D341Med (cell line): ENCODE measurements at regions not wholly inside any gene's neighbourhood (a gene's known extent, or its start where the extent isn't known, plus 50 kb on each side); places are given as distances from the start of the nearest gene placed in this dataset.
"Not testable (repeated sequence)": the region's sequence is repeated elsewhere in the genome, so short reads cannot be mapped to it uniquely, and the experiment has no call there.

Experiments used
- DNase-seq: peaks from one replicate; pipeline ENCODE4 v3.0.0; 2012; ENCODE audit warnings: low spot score

DNA sequence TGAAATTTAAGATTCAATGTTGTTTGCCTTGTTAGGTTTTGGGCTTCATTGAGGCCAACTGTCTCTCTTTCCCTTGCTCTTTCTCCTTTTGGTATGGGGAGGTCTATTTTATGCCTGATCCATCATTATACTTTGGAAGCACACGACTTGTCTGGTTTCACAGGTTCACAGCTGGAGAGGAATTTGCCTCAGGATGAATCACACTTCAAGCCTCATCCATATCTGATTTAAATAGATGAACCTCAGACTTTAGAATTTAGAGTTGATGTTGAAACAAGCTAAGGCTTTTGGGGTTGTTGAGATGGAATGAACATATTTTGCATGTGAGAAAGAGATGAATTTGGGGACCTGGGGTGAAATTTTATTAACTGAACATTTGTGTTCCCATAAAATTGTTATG, 150.5 kb upstream of the IGFBP3 start:
- no peak for DNase-seq

DNA sequence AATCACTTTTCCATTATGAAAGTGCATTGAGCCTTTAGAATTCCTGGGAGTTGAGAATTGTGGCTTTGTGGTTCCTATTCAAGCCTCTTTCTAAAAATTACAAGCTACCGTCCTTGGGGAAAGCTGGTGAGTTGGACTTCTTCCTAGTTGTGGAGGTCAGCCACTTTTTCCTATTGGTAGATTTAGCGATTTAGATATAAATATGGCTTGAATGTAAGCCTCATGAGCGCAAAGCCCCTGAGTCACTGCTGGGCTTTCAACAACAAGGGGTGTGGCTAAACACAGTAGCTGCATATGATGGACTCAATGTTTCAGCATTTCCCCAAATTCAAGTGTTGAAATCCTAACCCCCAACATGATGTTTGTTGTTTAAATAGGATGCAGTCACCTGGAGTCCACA, 150.0 kb upstream of the IGFBP3 start:
- no peak for DNase-seq

DNA sequence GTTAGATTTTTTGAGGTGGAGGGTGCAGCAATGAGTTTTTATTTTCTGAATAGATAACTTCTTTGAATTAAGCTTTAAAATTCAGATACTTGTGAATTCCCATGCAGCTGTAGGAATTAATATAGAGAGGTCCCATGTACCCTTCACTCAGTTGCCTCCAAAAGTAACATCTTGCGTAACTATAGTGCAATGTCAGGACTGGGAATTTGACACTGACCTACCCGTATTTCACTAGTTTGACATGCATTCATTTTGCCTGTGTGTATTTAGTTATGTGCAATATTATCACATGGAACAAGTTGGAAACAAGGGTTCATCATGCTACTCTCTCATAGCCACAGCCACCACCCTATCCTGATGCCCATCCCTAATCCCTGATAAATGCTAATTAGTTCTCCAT, 147.1 kb upstream of the IGFBP3 start:
- no peak for DNase-seq

DNA sequence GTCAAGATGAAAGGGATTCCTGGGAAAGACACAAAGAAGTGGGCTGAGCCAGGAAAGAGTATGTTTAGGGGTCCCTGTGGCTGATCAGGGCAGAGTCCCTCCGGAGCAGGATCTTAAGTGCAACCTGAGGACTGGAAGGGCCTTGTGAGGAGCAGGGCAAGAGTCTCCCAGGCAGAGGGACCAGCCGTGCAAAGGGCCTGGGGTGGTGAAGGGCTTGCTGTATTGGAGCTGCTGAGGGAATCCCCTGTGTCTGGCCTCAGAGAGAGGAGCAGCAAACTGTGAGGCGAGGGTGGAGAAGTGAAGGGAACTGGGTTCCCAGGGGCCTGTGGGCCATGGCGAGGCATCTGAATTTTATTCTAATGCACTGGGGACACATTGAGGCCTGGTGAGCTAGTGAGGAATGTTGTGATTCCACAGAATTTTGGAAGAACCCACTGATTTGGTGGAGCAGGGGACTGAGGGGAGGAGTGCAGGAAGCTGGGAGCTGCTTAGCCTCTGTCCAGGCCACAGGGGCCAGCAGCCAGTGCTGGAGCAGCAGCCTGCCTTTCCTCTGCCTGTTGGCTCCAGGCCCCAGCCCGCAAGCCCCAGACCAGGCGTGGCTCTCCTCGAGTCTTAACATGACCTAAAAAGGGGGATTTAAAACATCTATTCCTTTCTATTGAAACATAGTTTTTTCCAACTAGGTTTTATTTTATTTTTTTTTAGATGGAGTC, 138.4 kb upstream of the IGFBP3 start:
- DNase-seq, result no peak

DNA sequence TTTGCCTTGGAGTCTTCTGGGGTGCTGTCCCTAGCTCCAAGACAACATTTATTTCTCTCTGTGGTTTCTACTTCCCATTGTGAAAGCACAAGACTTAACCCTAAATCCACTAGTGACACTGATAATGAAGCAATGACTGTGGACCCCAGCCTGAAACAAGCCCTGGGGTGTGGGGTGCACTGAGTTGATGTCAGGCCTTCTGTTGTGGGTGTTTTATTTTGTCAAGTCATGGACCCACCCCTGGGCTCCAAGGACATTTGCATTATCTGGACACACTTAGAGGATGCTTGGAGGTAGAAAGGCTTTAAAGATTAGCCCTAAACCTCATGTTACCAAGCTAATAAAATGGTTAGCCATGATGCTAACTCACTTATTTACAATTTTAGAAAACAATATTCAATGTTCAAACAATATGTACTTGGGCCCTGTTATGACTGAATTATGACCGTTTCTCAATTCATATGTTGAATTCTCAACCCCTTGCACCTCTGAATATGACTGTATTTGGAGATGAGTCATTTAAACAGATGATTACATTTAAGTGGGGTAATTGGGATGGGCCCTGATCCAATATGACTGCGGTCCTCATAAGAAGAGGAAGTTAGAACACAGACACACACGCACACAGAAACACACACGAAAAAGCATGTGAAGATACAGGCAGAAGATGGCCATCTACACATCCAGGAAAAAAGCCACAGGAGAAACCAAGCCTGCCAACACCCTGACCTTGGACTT, 137.2 kb upstream of the IGFBP3 start:
- DNase-seq, result no peak

DNA sequence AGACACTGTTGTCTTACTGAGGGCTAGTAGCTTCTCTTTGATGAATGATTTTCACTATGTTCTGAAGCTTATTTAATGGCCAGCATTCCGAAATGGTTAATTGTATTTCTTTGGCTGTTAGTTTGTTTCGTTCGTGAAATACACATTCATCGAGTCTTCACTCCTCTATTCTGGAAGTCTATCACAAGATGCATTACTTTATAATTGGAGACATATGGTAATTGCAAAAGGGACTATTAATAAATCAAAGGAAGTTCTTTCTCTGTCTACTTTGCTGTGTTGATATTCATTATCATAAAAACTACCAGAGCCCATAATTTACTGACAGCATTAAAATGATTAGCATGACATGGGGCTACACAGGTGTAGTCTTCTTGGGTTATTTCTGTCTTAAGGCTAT, 133.8 kb upstream of the IGFBP3 start:
- DNase-seq, result no peak

DNA sequence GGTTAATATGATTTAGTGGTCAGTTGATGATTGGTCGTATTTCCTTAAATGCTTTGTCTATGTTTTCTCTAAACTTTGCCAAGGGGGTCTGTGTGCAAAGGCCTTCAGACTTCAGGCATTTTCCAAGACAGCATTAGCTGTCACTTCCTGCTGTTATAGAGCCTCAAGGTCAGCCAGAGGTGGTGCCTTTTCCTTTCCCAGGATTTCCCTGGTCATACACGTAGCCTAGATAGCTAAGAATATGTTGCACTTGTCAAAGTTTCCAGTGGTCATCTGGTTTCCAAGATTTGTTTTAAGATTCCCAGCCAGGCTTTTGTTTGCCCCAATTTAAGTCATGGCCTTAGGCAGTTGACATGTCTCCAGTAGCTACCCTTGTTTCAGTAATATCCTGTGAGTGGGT, 133.2 kb upstream of the IGFBP3 start:
- DNase-seq, result no peak

DNA sequence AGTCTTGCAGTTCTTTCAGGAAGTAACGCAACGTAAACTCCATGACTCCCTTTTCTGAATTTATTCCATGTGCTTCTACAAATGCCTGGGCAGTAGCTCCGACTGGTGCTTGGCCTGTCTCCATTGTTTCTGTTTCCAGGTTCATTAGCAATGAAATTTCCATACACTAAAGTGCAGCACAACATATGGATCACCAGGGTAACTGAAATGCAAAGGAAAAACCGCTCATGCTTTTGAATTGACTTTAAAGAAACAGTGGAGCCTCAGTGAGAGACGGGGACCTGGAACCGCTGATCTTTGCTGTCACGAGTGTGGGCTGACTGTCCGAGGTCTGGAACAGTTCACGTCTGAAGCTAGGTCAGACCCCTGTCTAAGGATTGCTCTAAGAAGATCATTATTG, 126.5 kb upstream of the IGFBP3 start:
- DNase-seq, result no peak

DNA sequence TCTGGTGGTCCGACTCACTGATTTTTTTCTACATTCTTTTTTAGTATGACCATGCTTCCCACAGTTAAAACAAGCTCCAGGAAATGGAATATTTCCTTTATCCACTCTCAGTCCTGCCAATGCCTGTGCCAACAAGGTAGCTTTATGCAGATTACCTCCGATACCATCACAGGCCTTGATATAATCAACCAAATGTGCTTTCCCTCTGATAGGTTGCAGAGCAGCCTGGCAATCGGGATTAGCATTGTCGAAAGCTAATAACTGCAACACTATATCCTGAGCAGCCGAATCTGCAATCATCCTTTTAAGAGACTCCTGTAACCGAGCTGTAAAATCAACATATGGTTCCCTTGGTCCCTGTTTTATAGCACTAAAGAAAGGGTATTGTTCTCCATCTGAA, 122.3 kb upstream of the IGFBP3 start:
- DNase-seq, result not testable (repeated sequence)

DNA sequence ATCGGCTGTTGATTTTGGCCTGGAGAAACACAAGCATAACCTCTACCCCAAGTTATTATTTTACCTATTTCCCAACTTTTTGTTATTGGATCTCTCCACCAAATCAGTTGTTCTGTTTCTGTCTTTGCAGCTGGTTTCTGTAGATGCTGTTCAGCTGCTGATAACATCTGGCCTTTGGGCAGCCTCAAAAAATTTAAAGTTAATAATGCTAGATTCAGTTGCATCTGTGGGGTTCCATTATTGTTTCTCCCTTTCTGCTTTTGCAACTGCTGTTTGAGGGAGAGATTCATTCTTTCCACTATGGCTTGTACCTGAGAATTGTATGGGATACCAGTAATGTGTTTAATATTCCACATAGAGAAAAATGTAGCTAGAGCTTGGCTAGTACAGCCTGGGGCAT, 118.7 kb upstream of the IGFBP3 start:
- not testable (repeated sequence) for DNase-seq

DNA sequence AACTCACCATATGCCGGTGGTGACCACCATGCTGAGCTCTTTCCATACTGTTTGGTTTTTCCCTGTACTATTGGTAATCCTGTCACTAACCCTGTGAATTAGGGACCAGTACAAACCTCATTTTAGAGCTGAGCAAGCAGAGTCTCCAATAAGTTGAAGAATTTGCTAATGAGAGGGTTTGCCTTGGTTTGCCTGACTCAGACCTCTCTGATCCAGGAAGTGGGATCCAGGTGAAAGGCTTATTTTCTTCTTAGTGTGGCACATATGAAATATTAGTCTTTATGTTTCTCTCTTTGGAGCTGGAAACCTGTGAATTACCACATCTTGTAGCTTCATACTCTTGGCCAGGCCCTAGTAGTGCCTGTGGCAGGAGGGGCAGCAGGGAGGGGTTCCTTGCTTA, 114.1 kb upstream of the IGFBP3 start:
- no peak for DNase-seq

DNA sequence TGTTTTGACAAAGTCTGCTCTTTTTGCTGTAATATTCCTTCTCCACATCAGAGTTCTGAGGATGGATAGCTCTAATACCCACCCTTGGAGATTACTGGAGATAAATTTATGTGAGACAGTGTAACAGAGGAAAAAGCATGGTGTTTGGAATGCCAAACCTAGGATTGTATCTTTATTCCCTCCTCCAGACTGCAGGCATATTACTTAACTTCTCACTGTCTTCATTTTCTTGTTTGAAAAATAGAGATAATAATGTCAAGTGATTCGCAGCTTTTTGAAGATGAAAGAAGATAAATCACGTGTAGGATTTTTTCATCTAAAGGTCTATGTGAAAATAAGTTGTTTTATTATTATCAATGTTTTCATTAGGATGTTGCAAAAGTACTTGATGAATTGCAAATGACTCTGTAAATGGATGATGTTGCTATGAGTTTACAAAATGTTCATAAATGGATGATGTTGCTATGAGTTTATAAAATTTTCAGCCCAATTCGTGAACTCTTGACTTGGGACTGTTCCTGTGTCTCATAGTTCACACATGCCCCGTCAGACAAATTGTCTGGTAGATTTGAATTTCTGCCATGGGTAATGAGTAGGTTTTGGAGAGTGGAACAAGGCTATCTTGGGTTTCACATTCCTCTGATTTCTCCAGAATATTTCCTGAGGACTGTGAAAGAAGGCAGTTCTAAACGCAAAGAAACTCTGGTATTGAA, 113.1 kb upstream of the IGFBP3 start:
- no peak for DNase-seq

DNA sequence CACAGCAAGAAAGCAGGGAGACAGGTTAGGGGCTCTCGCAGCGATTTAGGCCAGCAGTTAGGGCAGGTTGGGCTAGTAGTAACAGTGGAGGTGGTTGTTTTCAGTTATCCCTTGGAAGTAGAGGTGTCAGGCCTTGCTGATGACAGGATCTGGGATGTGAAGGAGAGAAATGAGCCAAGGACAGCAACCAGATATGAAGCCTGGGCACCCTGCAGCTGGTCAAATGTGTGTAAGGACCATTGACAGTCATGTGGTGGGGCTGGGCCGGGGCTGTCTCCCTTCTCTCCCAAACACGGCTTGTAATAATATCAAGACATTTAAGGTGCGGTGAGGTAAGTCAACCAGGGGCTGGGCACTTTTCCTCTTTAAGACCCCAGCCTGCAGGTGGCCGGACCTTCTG, 112.5 kb upstream of the IGFBP3 start:
- no peak for DNase-seq

DNA sequence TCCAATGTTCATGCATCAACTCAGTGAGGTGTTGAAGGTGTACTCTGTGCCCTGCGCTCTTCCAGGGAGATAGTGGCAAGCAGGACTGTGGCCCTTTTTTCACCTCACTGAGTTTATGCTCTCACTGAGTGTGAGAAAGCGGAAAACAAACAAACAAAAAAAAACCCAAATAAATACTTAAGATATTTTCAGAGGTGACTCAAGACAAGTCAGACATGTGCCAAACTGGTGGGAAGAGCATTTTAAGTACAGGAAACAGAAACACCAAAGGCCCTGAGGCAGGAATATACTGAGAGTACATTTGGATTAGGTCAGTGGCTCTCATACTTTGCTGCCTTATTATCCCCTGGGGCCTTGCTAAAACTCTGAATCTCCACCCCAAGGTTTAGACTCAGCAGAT, 111.9 kb upstream of the IGFBP3 start:
- DNase-seq, result no peak

DNA sequence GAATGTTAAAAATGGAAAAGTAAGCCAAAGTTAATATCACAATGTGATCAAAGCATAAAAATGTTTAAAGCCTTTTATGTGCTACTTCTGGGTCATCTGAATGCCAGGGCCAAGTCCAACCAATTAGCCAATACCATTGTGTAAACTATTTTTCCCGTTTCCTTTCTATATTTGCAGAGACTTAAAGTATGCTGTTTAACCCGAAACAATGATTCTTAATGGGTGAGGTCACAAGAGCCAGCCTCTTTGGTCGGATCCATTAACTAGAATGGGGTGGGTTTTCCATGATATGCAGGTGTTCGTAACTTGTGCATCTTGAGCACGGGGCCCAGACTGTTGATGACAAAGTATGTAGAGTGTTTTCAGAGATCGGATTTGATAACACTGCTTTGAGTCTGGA, 111.3 kb upstream of the IGFBP3 start:
- no peak for DNase-seq

DNA sequence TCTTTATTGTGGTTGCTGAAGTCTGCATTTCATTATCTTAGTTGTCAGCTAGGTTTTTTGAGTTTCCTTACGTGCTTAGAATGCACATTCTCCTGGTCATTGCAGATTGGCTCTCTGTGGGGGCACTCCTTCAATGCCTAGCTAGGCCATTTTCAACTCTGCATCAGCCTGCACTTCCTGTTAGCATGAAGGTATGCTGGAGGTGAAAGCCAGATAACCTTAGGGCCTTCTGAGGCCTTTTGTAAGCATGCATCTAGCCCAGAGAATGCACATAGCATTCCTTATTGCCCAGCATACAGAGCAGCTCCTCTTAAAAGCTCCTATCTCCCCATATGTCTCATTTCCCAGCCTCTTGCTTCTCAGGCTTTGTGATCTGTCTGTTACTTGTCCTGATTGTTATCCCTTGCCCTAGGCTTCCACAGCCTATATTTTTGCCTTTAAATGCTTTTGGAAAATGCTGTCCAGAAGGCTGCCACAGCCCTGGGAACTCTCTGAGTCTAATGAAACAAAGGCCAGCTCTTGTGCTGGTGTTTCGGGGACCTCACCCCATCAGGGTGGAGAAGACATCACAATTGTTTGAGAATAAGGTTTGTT, 108.1 kb upstream of the IGFBP3 start:
- no peak for DNase-seq

DNA sequence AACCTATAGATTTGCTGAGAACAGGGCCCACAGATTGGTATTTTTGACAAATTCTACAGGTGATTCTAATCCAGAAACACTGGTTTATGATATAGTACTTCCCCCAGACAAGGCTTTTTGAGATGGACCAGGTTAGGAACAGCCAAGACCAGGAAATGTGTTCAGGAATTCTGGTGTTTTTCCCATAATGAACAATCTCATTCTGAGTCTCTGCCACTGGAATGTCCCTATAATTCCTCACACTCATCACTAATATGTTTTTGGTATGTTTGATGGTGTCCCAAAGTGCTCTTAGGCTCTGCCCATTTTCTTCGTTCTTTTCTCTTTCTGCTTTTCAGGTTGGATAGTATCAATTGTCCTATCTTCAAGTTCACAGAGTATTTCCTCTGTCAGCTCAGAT, 107.2 kb upstream of the IGFBP3 start:
- DNase-seq, result no peak

DNA sequence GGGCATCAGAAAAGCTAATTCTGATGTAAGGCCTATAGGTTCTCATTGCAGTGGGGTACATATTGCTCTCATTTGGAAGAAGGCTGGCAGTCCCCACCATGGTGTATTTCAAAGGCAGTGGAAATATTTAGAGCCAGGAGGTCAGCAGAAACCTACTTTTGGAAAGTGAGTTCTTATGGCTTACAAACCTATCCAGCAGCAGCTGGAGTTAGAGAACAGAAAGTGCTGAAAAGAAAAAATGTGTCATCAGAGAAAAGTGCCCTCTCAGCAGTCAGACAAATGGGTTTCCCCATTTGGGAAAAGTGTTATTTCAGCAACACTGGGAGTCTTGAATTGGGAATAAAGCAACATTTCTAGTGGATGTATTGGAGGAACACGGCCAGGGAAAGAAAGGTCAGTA, 105.7 kb upstream of the IGFBP3 start:
- no peak for DNase-seq

DNA sequence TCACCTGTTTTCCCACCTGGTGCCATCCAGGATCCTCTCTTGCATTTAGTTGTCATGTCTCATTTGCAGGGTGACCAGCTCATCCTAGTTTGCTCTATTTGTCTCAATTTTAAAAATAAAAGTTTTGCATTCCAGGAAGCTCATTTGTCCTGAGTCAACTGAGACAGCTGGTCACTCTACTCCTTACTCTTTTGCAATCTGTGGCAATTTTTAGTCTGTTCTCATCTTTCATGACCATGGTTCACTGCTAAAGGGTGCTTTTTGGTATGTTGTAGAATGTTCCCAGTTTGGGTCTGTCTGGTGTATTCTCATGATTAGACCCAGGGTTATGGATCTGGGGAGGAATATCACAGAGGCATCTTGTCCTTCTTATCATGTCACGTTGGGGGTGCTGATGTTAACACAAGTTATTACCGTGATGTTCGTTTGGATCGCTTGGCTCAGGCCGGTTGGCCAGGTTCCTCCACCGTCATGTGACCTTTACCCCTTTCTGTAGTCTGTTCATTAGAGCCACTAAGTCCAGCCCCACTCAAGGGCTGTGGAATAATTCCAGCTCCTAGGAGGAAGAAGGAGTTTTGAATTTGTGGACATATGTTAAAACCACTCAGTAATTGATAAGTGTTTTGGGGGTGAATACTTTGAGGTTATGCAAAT, 103.3 kb upstream of the IGFBP3 start:
- no peak for DNase-seq

DNA sequence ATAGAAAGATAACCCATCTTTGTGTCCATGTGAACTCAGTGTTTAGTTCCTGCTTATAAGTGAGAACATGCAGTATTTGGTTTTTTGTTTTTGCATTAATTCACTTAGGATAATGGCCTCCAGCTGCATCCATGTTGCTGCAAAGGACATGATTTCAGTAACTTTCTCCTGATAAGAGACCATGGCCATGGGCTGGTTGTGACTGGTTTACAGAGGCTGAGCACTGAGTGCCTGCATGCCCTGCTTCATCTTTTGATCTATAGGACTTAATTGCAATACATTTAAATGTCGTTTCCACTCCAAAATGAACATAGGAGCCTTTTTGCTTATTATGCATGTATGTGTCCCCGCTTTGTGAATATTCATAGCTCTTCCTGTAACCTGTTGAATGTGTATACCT, 101.3 kb upstream of the IGFBP3 start:
- no peak for DNase-seq

DNA sequence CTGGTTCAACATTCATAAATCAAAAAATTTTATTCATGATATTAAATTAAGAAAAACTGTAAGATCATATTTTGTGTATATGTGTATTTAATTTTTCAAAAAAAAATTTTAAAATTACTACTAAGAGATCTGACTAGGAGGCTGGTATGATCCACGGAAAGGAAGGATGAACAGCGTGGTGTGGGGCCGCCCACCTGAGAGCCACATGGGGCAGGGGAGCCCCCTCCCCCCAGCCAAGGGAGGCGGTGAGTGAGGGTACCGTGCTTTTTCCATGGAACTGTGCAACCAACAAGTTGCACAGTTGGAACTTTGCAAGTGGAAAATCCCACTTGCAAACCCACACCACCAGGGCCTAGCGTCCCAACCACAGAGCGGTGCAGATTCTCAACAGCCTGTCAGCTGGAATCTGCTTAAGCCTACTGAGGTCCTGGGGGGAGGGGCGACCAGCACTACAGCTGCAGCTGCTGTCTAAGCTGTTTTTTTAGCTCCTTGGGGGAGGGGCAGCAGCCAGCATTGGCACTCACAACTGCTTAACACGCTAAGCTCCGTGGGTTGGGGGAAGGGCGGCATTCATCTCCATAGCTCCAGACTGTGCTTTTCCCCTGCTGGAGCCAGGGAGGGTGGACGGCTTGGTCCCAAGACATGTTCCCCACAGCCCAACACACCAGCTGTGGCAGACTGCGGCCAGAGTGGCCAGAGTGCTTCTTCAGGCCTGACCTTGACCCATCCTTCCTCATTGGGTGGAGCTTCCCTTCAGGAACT, 94.2 kb upstream of the IGFBP3 start:
- no peak for DNase-seq

DNA sequence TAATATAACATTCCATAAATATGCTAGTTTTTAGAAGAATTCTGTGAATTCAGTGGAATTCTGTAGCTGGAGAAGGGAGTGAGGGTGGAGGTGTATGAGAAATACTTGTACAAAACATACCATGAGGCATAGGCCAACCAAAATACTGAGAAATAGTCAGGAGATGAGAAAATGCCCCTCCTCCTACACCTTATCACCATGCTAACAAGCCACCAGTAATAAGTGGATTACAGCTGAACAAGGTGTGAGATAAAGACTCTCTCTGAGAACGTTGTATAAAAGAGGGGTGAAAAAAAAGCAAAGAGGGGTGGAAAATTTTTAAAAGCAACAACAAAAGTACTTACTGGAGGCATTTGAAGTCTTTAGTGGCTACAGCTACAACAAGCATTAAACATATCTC, 90.4 kb upstream of the IGFBP3 start:
- DNase-seq, result no peak
